B cell (primary cell): ENCODE measurements at regions not wholly inside any gene's neighbourhood (a gene's known extent, or its start where the extent isn't known, plus 50 kb on each side); places are given as distances from the start of the nearest gene placed in this dataset.
"Not testable (repeated sequence)": the region's sequence is repeated elsewhere in the genome, so short reads cannot be mapped to it uniquely, and the experiment has no call there.

Experiments used
- ATAC-seq: fragments of 200-7000 bp; cut with Tn5 transposase; one replicate; pipeline ENCODE4 v1.10.0; 2021; ENCODE audit warnings: low read depth, mild to moderate bottlenecking, moderate number of reproducible peaks, moderate library complexity
- CTCF ChIA-PET: fragments of 350-600 bp; sonication (Branson Sonifier 250); formaldehyde crosslinking; loops from one replicate; lab custom pipeline; 2021; ENCODE audit warnings: antibody characterized with exemption, inconsistent platforms; lab: Charles Lee
- POLR2A ChIA-PET: fragments of 350-600 bp; sonication (Branson Sonifier 250); formaldehyde crosslinking; loops from one replicate; lab custom pipeline; 2021; ENCODE audit warnings: antibody characterized with exemption; lab: Charles Lee
- DNase-seq: peaks from one replicate; pipeline ENCODE4 v3.0.0; 2013
- H2AFZ ChIP-seq: 2 replicates; pipeline ENCODE4 v1.6.1; 2012; ENCODE audit warnings: mild to moderate bottlenecking, low read depth, low read length; ENCODE audit not compliant: insufficient read depth, poor library complexity, severe bottlenecking
- H3K27ac ChIP-seq, 2 donors: 1 replicate in 1 of 2; 2 replicates in 1 of 2; pipeline ENCODE4 v1.5.1; 2012 to 2013; ENCODE audit warnings: low read length in 2 of 2, mild to moderate bottlenecking in 2 of 2, moderate library complexity in 1 of 2
- H3K27me3 ChIP-seq, 4 experiments: fragments of 200-600 bp in 1 of 4; sonication (generic) in 1 of 4; replicated peaks in 1 of 4; 1 replicate in 2 of 4; 2 replicates in 2 of 4; pipeline versions ENCODE4 v1.6.1 to v1.7.0; 2013 to 2016; ENCODE audit warnings: low read length in 3 of 4, mild to moderate bottlenecking in 2 of 4, mixed read lengths in 1 of 4, moderate library complexity in 1 of 4; ENCODE audit not compliant: insufficient read depth in 4 of 4, control insufficient read depth in 3 of 4; ENCODE audit errors: control extremely low read depth in 1 of 4
- H3K36me3 ChIP-seq, 2 experiments: replicated peaks in 1 of 2; 1 replicate in 1 of 2; 2 replicates in 1 of 2; pipeline versions ENCODE4 v1.6.1 to v1.7.1; 2013; ENCODE audit warnings: low read length in 1 of 2; ENCODE audit not compliant: insufficient read depth in 2 of 2, control insufficient read depth in 1 of 2; ENCODE audit errors: control extremely low read depth in 1 of 2, extremely low read depth in 1 of 2
- H3K4me1 ChIP-seq, 2 donors: fragments of 200-600 bp in 1 of 2; sonication (generic) in 1 of 2; 1 replicate in 1 of 2; 2 replicates in 1 of 2; pipeline versions ENCODE4 v1.5.1 to v1.6.1; 2013 to 2017; ENCODE audit warnings: low read length in 2 of 2; ENCODE audit not compliant: control insufficient read depth in 2 of 2, insufficient read depth in 2 of 2
- H3K4me2 ChIP-seq: replicated peaks from 2 replicates; pipeline ENCODE3; 2012; ENCODE audit warnings: mild to moderate bottlenecking, low read depth, low read length; ENCODE audit not compliant: poor library complexity, severe bottlenecking
- H3K4me3 ChIP-seq, 5 experiments: fragments of 200-600 bp in 1 of 5; sonication (generic) in 1 of 5; 1 replicate in 3 of 5; 2 replicates in 2 of 5; pipeline versions ENCODE4 v1.5.1 to v1.7.0; 2011 to 2016; ENCODE audit warnings: low read length in 4 of 5, mild to moderate bottlenecking in 4 of 5, low read depth in 2 of 5, control low read depth in 1 of 5, moderate library complexity in 1 of 5; ENCODE audit not compliant: insufficient read depth in 1 of 5; ENCODE audit errors: control extremely low read depth in 1 of 5, extremely low read depth in 1 of 5
- H3K79me2 ChIP-seq: fragments of 200-600 bp; sonication (generic); one replicate; pipeline ENCODE4 v1.6.0; 2016; ENCODE audit warnings: low read length; ENCODE audit not compliant: control insufficient read depth, insufficient read depth
- H3K9ac ChIP-seq: fragments of 200-600 bp; sonication (generic); 2 replicates; pipeline ENCODE4 v1.6.1; 2017; ENCODE audit warnings: mild to moderate bottlenecking, low read length, moderate library complexity
- H3K9me3 ChIP-seq, 3 donors: one replicate each; pipeline versions ENCODE4 v1.6.1 to v1.7.1; 2013; ENCODE audit warnings: low read length in 2 of 3; ENCODE audit not compliant: control insufficient read depth in 2 of 3, insufficient read depth in 1 of 3; ENCODE audit errors: control extremely low read depth in 1 of 3
- H4K20me1 ChIP-seq: 2 replicates; pipeline ENCODE4 v1.6.0; 2012; ENCODE audit warnings: mild to moderate bottlenecking, low read length; ENCODE audit not compliant: insufficient read depth, control insufficient read depth, poor library complexity, severe bottlenecking
- H3K27ac Mint-ChIP-seq: one replicate; pipeline ENCODE4 v1.8.0; 2021; ENCODE audit warnings: mixed read lengths
- H3K27me3 Mint-ChIP-seq: one replicate; pipeline ENCODE4 v1.8.0; 2021; ENCODE audit warnings: mixed read lengths
- H3K4me1 Mint-ChIP-seq: one replicate; pipeline ENCODE4 v1.8.0; 2021; ENCODE audit warnings: mixed read lengths
- H3K4me3 Mint-ChIP-seq: one replicate; pipeline ENCODE4 v1.8.0; 2021; ENCODE audit warnings: mixed read lengths
- H3K9me3 Mint-ChIP-seq: one replicate; pipeline ENCODE4 v1.8.0; 2022; ENCODE audit warnings: mixed read lengths; ENCODE audit not compliant: insufficient read depth
- CTCF ChIP-seq: fragments of 200-600 bp; IDR thresholded peaks from one replicate; pipeline ENCODE4 v1.8.0; 2022; ENCODE audit warnings: antibody characterized with exemption, mild to moderate bottlenecking
- EZH2 ChIP-seq: IDR thresholded peaks from 2 replicates; pipeline ENCODE4 v1.6.1; 2012; ENCODE audit warnings: borderline replicate concordance, low read depth, mild to moderate bottlenecking, moderate library complexity, low read length; ENCODE audit not compliant: insufficient read depth, poor library complexity, severe bottlenecking
- WGBS: methylation state at CpG from one replicate; pipeline ENCODE4 v1.1.5; 2013; ENCODE audit warnings: missing lambda C conversion rate; ENCODE audit not compliant: insufficient coverage; 5-methylcytosine and 5-hydroxymethylcytosine counted together
- intact Hi-C: fragments of 100-400 bp; cut with micrococcal nuclease; formaldehyde crosslinking; loops from one replicate; pipeline ENCODE4 v1.10.0; 2022

GRCh38 chr7:17412883-17413282 is 114.4 kb downstream of the AHR start:
- Histone ChIP-seq H3K4me1 (no peaks in the 10 kb centered on the region), H2AFZ (no peak overlapping the region), H3K9ac (no peak overlapping the region), H3K79me2 (no peaks in the 10 kb centered on the region), H4K20me1 (no peaks in the 10 kb centered on the region), H3K4me2 (no peak overlapping the region), H3K4me3 (no peak overlapping the region), H3K27ac (no peak overlapping the region), H3K9me3 (no peaks in the 10 kb centered on the region), H3K36me3 (no peaks in the 10 kb centered on the region), H3K27me3 (no peaks in the 10 kb centered on the region)
- H3K4me3 Mint-ChIP-seq: no peak overlapping the region
- no peaks in the 10 kb centered on the region for H3K4me1 Mint-ChIP-seq
- ChIA-PET POLR2A (no interaction called here), CTCF (no interaction called here)
- 100% methylated on average over 1 of the region's 1 CpG for WGBS
- H3K9me3 Mint-ChIP-seq: no peaks in the 10 kb centered on the region
- no peaks in the 10 kb centered on the region for H3K27me3 Mint-ChIP-seq
- TF ChIP-seq EZH2 (no peak), CTCF (no peak)
- no peak overlapping the region for H3K27ac Mint-ChIP-seq
- intact Hi-C loops: no loop called here
- ATAC-seq (no peak), DNase-seq (no peak)

- Histone ChIP-seq H3K27me3 (no peaks in the 10 kb centered on the region), H3K27ac (no peak overlapping the region), H3K4me2 (no peak overlapping the region), H3K4me1 (no peaks in the 10 kb centered on the region), H3K79me2 (no peaks in the 10 kb centered on the region), H4K20me1 (no peaks in the 10 kb centered on the region), H3K9me3 (no peaks in the 10 kb centered on the region), H3K36me3 (no peaks in the 10 kb centered on the region), H3K4me3 (no peak overlapping the region), H3K9ac (no peak overlapping the region), H2AFZ (no peak overlapping the region)
- no peaks in the 10 kb centered on the region for H3K27me3 Mint-ChIP-seq
- H3K9me3 Mint-ChIP-seq: no peaks in the 10 kb centered on the region
- WGBS: 98% methylated on average over 2 of the region's 2 CpGs
- no peaks in the 10 kb centered on the region for H3K4me1 Mint-ChIP-seq
- no peak for DNase-seq
- ATAC-seq: no peak
- intact Hi-C loops: no loop called here
- CTCF ChIA-PET: no interaction called here
- POLR2A ChIA-PET: no interaction called here
- TF ChIP-seq EZH2 (no peak), CTCF (no peak)
- H3K27ac Mint-ChIP-seq: no peak overlapping the region
- no peak overlapping the region for H3K4me3 Mint-ChIP-seq
Measured at GRCh38 chr7:17415955-17416354, 117.5 kb downstream of the AHR start.

- H3K27ac Mint-ChIP-seq, DNase-seq, H3K36me3 ChIP-seq, H3K9me3 ChIP-seq, H3K9ac ChIP-seq, H3K4me3 Mint-ChIP-seq, CTCF ChIA-PET, H3K9me3 Mint-ChIP-seq, ATAC-seq, POLR2A ChIA-PET, H4K20me1 ChIP-seq, H3K27me3 Mint-ChIP-seq, H3K27ac ChIP-seq, H3K4me1 ChIP-seq, H3K79me2 ChIP-seq, H3K4me2 ChIP-seq, intact Hi-C loops, H3K4me1 Mint-ChIP-seq, H3K4me3 ChIP-seq, H3K27me3 ChIP-seq, H2AFZ ChIP-seq: not testable (repeated sequence)
- WGBS: 91% methylated on average over 6 of the region's 7 CpGs
Measured at GRCh38 chr7:17420308-17421015, 122.0 kb downstream of the AHR start.
